Type B pancreatic cell (in vitro differentiated cells): ENCODE measurements at regions not wholly inside any gene's neighbourhood (a gene's known extent, or its start where the extent isn't known, plus 50 kb on each side); places are given as distances from the start of the nearest gene placed in this dataset.

Experiments used
- DNase-seq: peaks from one replicate; pipeline ENCODE4 v3.0.0; 2021; ENCODE audit warnings: mixed read lengths; ENCODE audit not compliant: unreplicated experiment; ENCODE audit errors: extremely low spot score
- H3K27ac Mint-ChIP-seq: 2 replicates; pipeline ENCODE4 v1.8.0; 2021; ENCODE audit warnings: mild to moderate bottlenecking, mixed read lengths
- H3K27me3 Mint-ChIP-seq: 2 replicates; pipeline ENCODE4 v1.8.0; 2021; ENCODE audit warnings: mixed read lengths
- H3K36me3 Mint-ChIP-seq: 2 replicates; pipeline ENCODE4 v1.8.0; 2021; ENCODE audit warnings: mixed read lengths
- H3K4me1 Mint-ChIP-seq: one replicate; pipeline ENCODE4 v1.8.0; 2021; ENCODE audit warnings: mixed read lengths; ENCODE audit not compliant: unreplicated experiment
- H3K4me3 Mint-ChIP-seq: 2 replicates; pipeline ENCODE4 v1.8.0; 2021; ENCODE audit warnings: mild to moderate bottlenecking, mixed read lengths
- H3K9me3 Mint-ChIP-seq: 2 replicates; pipeline ENCODE4 v1.8.0; 2021; ENCODE audit warnings: mixed read lengths
- TF ChIP-seq, protein P1 (sequence below): fragments of 200-600 bp; sonication (generic); conservative IDR thresholded peaks from 2 replicates; pipeline ENCODE4 v1.5.0; 2021; ENCODE audit warnings: antibody characterized with exemption, mild to moderate bottlenecking

DNA sequence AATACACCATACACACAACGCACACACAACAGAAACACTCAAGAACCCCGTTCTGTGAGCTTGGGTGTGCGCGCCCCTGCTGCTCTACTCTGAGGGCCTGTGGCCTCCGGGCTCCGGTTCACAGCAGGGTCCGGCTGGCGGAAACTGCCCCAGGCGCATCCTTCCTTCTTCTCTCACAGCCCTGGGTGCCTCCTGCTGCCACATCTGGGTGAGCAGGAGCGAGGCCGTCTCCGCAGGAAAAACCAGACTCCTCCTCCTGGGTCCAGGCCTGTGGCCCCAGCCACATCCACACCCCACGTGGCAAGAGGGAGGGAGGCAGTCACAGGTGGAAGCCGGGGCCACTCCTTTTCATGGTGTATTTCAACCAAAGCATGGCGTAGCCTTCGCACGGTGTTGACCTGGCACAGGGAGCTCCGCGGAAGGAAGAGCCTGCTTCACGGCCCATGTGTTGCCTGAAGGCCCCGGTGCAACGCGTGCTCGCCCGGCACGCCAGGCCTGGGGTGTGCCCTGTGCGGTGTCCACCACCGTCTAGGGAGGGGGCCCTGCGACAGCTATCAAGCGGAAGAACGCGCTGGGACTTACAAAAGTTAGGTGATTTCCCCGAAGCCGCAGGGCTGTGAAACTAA lies 1502.7 kb downstream of the TBC1D22A start:
- no peak for DNase-seq
- H3K27ac Mint-ChIP-seq: no peak overlapping the region
- TF ChIP-seq, protein P1, sequence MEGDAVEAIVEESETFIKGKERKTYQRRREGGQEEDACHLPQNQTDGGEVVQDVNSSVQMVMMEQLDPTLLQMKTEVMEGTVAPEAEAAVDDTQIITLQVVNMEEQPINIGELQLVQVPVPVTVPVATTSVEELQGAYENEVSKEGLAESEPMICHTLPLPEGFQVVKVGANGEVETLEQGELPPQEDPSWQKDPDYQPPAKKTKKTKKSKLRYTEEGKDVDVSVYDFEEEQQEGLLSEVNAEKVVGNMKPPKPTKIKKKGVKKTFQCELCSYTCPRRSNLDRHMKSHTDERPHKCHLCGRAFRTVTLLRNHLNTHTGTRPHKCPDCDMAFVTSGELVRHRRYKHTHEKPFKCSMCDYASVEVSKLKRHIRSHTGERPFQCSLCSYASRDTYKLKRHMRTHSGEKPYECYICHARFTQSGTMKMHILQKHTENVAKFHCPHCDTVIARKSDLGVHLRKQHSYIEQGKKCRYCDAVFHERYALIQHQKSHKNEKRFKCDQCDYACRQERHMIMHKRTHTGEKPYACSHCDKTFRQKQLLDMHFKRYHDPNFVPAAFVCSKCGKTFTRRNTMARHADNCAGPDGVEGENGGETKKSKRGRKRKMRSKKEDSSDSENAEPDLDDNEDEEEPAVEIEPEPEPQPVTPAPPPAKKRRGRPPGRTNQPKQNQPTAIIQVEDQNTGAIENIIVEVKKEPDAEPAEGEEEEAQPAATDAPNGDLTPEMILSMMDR: no peak
- H3K9me3 Mint-ChIP-seq: no peaks in the 10 kb centered on the region
- H3K4me3 Mint-ChIP-seq: no peak overlapping the region
- no peaks in the 10 kb centered on the region for H3K36me3 Mint-ChIP-seq
- H3K4me1 Mint-ChIP-seq: no peaks in the 10 kb centered on the region
- H3K27me3 Mint-ChIP-seq: peaks cover 31% of the 10 kb centered on the region

- Mint-ChIP-seq H3K27ac (no peak overlapping the region), H3K9me3 (no peaks in the 10 kb centered on the region), H3K36me3 (no peaks in the 10 kb centered on the region), H3K4me3 (no peak overlapping the region), H3K4me1 (no peaks in the 10 kb centered on the region), H3K27me3 (peaks cover 31% of the 10 kb centered on the region)
- TF ChIP-seq, protein P1: no peak
- no peak for DNase-seq
Measured at GRCh38 chr22:48264586-48264985, 1502.1 kb downstream of the TBC1D22A start.

- Mint-ChIP-seq H3K36me3 (no peaks in the 10 kb centered on the region), H3K4me3 (no peak overlapping the region), H3K4me1 (no peaks in the 10 kb centered on the region), H3K27me3 (peaks cover 27% of the 10 kb centered on the region), H3K9me3 (no peaks in the 10 kb centered on the region), H3K27ac (no peak overlapping the region)
- TF ChIP-seq, protein P1: no peak
- no peak for DNase-seq
Measured at GRCh38 chr22:48263791-48264351, 1501.4 kb downstream of the TBC1D22A start.

DNA sequence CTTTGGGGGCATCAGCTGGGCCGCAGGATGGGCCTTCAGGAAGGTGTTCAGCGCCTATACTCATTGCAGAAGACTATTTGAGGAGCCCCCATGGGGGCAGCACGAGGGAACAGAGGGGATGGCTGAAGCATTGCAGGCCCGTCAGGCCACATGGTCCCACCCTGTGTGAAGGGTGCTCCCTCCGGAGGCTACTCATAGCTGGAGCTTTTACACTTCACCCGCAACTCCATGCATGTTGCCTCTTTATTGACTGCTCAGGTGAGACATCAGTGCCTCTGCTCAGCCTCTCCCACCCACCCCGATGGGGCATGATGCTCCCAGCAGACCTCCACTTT lies 1500.9 kb downstream of the TBC1D22A start:
- Mint-ChIP-seq H3K9me3 (no peaks in the 10 kb centered on the region), H3K4me3 (no peak overlapping the region), H3K36me3 (no peaks in the 10 kb centered on the region), H3K27ac (no peak overlapping the region), H3K4me1 (no peaks in the 10 kb centered on the region), H3K27me3 (peaks cover 30% of the 10 kb centered on the region)
- TF ChIP-seq, protein P1: no peak
- DNase-seq: no peak

DNA sequence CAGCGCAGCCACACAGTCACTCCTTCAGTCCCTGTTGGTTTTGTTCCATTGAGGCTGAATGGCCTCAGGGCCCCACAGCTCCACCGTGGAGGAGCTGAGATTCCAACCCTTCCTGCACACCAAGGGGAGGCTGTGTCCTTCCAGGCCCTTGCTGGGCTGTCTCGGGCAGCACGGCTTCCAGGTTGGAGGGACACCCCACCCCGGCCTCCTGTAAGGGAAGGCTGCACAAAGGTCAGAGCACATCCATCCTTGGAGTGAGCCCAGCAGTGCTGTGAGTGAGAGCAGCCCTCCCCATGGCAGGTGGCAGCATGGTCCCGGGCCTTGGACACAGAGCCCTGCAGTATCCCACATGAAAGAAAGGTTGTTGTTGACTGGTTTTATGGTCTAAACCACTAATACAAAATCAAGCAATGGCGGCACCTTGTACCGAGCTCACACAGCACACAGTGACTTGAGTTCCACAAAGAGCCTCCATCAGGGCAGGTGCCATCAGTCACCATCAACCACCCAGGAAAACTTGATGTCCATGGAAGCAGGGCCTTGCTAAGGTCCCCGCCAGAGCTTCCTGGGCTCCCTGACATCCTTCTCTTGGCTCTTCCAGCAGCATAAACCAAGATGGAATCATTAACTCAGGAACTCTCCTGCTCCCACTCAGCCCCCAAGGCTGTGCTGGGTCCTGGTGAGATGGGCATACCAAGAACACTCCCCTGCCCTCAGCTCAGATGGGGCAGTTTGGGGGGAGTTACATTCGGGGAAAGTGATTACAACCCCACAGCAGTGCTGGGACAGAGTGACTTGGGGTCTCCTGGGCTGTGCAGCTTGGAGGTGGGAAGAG lies 1500.4 kb downstream of the TBC1D22A start:
- TF ChIP-seq, protein P1: no peak
- no peak overlapping the region for H3K4me3 Mint-ChIP-seq
- no peak overlapping the region for H3K27ac Mint-ChIP-seq
- H3K4me1 Mint-ChIP-seq: no peaks in the 10 kb centered on the region
- H3K36me3 Mint-ChIP-seq: no peaks in the 10 kb centered on the region
- no peaks in the 10 kb centered on the region for H3K9me3 Mint-ChIP-seq
- DNase-seq: no peak
- H3K27me3 Mint-ChIP-seq: peaks cover 31% of the 10 kb centered on the region
